ENCODE measurements at regions not wholly inside any gene's neighbourhood (a gene's known extent, or its start where the extent isn't known, plus 50 kb on each side); places are given as distances from the start of the nearest gene placed in this dataset.

- TF ChIP-seq CTCF (IDR thresholded peaks at IDR 0.05): no peak
- no peak for TF ChIP-seq POLR2A (IDR thresholded peaks at IDR 0.05)
These were observed 774.3 kb upstream of the RAB6C start for GRCh38 chr2:129205176-129205575.
